NCI-H2196 treated with DMSO at 0.1 percent for 48 hours (cell line): ENCODE measurements at regions not wholly inside any gene's neighbourhood (a gene's known extent, or its start where the extent isn't known, plus 50 kb on each side); places are given as distances from the start of the nearest gene placed in this dataset.
"Not testable (repeated sequence)": the region's sequence is repeated elsewhere in the genome, so short reads cannot be mapped to it uniquely, and the experiment has no call there.

Experiments
- DNase-seq: peaks from one replicate; lab custom pipeline; 2025; ENCODE audit not compliant: unreplicated experiment; lab: John Stamatoyannopoulos, UW

DNA sequence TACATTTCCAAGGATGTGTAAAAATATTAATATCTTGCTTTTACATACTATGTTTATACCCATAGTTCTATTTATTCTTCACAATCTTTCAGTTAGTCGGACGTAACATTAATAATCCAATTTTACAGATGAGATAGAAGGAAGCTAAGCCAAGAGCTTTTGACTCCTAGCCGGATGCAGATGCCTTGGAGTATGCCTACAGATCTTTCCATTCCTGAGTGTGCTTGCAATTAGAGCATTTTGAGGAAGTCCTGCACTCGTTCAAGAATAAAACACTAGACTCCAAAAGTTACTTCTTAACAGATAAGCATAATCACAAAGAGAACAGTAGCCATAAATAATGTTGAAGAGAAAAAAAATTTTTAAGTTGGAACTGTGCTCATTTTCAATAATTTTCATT lies 337.6 kb upstream of the CLEC14A start:
- no peak for DNase-seq

DNA sequence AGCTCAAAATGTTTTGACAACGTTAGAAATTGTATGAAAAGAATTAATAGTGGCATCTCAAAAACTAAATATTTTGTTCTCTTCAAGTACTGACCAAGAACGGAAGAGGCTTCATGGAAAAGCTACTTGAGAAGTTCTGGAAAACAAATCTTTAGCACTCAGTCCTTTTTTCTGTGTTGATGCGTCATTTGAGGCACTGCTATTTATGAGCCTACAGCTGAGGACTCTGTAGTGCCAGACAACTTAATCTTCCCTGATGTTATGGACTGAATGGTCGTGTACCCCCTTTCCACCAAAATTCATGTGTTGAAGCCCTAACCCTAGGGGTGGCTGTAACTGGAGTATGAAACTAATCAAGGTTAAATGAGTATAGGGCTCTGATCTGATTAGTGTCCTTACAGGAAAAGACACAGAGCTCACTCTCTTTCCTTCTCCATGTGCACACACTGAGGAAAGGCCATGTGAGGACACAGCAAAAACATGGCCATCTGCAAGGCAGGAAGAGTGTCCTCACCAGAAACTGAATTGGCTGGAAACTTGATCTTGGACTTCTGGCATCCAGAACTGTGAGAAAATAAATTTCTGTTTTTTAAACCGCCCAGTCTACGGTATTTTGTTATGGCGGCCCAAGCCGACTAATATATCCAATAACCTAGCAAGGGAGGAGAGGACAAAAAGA lies 337.0 kb upstream of the CLEC14A start:
- no peak for DNase-seq

DNA sequence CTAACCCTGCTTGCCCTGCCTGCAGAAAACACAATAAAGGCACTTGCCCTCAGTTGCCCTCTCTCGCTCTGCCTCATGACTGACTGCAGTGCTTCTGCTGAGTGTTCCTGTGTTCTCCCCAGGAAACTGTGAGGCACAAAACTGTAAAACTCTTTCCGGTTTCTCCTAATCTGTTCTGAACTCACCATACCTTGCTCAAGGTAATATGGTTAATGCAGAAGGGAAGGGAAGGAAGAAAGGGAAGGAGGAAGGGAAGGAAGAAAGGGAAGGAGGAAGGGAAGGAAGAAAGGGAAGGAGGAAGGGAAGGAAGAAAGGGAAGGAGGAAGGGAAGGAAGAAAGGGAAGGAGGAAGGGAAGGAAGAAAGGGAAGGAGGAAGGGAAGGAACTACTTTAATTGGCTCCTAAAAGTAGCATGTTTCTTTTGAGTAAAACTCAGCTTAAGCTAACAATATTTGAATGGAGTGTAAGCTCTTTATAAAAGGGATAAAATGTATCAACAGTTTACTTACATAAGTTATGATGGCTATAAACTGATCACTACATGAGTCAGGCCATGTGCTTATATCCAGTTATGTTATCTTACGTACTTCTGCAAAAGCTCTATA lies 334.0 kb upstream of the CLEC14A start:
- DNase-seq = no peak

DNA sequence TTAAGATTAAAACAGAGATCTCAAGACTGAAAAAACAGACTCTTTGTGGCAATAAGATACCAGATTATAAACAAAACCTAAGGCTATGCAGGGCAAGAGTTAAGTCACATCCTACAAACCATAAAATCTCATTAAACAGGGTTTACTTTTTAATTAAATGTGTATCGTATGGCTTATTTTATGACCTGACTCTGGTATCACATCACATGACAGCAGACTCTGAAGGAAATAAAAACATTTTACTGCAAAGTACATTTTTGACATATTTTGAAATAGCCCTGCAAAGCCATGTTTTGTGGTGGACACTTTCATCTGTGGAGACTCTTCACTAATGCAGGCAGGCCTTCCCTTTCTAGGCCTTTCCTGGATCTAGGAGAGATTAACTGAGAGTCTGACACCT lies 327.6 kb upstream of the CLEC14A start:
- DNase-seq = no peak

DNA sequence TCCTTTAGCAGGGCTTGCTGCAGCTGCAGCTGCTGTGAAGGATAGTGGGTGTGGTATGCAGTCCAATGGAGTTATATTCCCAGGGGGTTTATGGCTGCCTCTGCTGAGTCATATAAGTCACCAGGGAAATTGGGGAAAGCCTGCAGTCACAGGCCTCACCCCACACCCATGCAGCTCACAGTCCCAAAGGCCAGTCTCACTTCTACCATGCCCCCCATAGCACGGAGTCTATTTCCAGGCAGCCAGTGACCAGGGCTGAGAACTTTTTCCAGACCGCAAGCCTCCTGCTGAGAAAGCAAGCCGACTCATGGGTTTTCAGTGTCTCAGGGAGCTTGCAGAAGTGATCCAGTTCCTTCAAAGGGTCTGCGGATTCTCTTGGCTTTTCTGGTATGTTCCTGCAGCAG lies 322.4 kb upstream of the CLEC14A start:
- no peak for DNase-seq

DNA sequence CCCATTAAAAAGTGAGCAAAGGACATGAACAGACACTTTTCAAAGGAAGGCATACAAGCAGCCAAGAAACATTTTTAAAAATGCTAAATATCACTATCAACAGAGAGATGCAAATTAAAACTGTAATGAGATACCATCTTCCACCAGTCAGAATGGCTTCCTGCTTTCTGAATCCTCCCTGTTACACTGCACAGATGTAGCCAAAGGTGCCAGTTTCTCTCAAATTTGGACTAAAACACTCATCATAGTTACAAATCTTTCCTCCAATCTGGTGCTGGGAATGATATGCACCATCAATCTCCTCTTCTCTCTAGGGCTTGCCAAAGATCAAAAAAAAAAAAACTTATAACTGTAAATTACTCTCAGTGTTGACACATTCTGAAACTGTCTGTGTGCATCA lies 311.8 kb upstream of the CLEC14A start:
- DNase-seq = no peak

DNA sequence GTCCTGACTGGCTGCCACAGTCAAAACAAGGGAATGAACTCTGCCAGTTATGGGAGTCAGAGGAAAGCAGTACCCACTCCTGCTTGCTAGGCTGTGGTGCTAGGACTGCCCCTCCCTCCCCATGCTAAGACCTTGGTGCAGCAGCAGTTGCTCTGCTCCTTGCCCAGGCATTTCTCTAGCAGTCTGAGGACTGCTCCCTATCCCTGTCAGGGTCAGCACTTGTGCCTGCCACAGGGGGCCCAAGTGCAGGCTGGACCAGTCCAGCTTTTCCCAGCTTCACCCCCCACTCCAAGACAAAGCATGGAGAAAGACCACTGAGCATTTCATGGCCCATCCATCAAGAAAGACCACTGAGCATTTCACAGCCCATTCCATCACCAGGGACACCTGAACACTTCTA lies 305.8 kb upstream of the CLEC14A start:
- DNase-seq = no peak

DNA sequence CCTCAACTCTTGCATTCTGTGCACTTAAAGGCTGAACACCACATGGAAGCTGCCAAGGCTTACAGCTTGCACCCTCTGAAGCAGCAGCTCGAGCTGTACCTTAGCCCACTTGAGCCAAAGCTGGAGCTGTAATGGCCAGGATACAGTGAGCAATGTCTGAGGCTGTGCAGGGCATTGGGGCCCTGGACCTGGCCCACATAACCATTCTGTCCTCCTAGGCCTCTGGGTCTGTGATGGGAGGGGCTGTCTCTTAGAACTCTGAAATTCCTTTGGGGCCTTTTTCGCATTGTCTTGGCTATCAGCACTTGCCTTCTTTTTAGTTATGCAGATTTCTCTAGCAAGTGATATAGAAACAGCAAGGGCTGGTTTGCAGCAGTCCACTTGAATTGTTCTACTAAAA lies 303.8 kb upstream of the CLEC14A start:
- no peak for DNase-seq

DNA sequence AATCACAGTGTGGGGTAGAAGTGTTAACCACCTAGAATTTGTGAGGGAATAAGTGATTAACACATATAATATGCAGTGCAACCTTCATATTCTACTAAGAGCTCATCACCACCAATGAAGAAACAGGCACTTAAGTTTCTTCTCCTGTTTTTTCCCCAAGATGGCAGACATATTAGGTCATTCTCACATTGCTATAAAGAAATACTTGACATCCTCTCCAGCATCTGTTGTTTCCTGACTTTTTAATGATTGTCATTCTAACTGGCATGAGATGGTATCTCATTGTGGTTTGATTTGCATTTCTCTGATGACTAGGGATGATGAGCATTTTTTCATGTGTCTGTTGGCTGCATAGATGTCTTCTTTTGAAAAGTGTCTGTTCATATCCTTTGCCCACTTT lies 301.5 kb upstream of the CLEC14A start:
- not testable (repeated sequence) for DNase-seq

DNA sequence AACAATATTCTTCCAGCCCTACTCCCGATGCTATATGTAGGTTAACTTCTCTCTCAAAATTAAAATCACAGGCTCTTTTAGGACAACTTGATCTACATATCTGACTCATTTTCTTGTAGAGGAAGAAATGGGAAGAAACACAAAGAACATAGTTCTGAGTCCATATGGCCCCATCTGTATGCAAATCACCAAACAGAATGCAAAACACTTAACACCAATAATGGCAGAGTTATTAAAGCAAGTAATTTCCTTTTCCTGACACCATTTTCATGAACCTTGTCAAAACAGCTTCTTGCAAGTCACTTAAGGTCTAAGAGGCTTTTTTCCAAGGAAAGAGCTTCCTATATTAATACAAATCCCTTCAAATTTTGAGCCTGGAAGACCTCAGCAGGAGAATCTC lies 300.4 kb upstream of the CLEC14A start:
- DNase-seq = no peak

DNA sequence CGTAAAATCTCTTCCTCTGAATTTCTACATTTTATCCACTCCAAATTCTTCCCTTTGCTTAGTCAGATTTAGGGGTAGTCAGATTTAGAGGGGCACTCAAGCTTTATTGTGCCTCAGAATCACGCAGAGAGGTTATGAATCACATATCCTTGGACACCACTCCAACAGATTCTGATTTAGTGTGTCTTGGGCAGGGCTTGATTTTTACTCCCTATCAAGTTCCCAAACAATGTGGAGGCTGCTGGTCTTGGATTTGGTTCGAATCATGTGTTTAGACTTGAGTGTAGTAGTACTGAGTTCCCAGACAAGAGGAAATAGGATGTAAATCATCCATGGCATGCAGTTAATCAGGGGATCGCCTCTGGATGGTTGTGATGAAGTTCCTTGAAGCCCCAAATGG lies 298.1 kb upstream of the CLEC14A start:
- DNase-seq = no peak

DNA sequence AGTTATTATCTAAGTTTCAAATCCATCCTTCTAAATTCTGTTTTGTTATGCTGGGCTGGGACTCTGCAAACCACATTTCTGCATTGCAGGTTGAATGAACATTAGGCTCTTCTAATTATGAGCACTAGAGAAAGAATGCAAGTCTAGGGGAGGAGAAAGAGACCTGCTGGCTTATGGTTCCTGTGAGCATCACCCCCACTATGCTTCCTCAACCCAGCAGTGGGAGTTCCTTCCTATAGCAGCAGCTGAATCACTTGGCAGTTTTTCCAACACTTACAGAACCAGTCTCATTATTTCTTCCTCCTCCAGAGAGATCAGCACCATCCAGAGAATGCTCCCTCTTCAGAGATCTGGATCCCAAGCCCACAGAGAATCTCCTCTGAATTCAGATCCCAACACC lies 297.7 kb upstream of the CLEC14A start:
- DNase-seq = no peak

DNA sequence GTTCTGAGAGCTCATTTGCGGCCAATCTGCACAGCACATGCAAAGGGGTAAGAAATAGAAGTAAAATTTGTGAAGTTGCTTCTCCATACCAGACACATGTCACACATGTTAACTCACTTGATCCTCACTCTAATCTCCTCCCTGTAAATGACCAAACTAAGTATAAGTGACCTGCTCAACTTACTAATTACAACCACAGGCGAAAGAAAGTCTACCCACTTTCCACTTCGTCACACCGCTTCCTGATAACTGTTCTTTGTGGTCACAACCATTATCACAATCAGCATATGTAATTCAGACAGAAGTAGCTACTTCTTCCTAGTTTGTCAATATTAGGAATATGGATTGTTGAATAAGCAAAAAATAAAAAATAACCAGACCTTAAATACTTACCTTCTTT lies 293.7 kb upstream of the CLEC14A start:
- DNase-seq = no peak

DNA sequence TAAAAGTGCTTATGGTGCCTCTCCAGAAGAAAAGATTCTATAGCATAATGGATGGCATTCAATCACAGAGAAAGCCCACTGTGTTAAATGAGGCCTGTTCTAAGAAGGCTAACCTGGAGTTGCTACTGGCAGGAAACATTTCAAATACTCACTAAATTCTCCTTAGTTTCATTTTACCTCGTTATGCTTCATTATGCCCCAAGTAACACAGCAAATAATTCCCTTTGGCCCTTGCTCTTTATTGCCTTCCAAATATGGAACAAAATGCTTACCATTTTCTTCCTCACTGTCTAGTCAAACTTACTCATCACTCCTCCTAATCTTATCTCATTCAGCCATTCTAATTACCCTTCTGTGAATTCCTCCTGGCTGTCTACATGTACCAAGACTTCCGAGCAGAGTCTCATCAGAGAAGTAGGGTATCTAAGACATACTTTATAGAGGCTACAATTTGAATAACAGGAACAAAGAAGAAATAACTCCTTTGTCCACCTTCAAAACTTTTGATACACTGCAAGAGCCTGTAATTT lies 292.1 kb upstream of the CLEC14A start:
- no peak for DNase-seq

DNA sequence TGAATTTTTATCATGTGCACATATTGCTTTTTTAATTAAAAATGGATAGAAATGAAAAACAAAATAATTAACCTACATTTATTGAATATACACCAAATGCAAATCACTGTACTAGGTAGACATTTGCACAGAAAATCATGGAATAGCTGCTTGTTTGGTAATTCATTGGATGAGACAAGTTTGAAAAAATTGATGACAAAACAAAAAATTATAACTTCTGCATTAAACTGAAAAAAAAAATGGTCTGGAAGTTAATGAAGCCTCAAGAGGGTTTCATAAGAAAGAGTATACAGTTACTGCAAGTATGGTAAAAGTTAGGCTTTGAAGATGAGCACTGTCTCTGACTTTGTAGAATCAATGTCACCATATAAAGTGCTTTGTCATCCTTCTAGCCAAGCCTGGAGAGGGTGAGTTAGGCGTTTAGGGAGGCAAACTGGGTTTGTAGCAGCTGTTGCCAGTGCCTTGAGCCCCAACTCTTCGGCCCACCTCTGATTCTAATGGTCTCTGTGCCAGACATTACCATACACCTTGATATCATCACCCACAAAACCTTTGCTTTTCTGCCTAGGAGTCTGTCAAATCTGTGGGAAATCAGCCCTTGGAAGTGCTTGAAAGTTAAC lies 291.1 kb upstream of the CLEC14A start:
- no peak for DNase-seq

DNA sequence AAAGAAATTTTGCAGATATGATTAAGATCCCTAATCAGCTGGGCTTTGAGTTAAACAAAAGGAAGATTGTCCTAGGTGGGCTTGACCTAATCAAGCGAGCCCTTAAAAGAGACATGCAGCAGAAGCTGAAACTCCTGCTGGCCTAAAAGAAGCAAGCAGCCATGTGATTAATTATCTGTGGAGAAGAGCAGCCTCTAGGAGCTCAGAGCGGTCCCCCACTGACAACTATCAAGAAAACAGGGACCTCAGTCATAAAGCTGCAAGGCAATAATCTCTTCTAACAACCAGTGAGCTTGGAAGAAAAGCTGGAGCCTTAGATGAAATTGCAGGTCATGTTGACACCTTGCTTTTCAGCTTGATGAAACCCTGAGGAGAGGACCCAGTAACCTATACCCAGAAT lies 288.9 kb upstream of the CLEC14A start:
- no peak for DNase-seq

DNA sequence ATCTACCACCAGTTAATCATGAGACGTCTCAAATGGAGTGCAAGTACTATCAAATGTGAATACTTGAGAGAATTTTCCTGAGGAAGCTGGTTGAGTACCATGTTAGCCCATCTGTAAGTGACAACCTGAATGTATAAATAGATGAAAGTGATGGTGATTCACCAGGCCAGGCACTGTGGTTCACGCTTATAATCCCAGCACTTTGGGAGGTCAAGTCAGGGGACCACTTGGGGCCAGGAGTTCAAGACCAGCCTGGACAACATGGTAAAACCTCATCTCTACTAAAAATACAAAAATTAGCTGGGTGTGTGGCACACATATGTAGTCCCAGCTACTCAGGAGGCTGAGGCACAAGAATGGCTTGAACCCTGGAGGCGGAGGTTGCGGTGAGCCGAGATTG lies 288.0 kb upstream of the CLEC14A start:
- not testable (repeated sequence) for DNase-seq

DNA sequence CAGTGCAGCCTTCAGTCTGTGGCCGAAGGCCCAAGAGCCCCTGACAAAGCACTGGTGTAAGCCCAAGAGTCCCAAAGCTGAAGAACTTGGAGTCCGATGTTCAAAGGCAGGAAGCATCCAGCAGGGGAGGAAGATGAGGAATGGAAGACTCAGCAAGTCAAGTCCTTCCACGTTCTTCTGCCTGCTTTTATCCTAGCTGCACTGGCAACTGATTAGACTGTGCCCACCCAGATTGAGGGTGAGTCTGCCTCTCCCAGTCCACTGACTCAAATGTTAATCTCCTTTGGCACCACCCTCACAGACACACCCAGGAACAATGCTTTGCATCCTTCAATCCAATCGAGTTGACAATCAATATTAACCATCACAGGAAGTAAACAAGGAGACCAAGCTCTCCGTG lies 282.2 kb upstream of the CLEC14A start:
- DNase-seq = not testable (repeated sequence)

DNA sequence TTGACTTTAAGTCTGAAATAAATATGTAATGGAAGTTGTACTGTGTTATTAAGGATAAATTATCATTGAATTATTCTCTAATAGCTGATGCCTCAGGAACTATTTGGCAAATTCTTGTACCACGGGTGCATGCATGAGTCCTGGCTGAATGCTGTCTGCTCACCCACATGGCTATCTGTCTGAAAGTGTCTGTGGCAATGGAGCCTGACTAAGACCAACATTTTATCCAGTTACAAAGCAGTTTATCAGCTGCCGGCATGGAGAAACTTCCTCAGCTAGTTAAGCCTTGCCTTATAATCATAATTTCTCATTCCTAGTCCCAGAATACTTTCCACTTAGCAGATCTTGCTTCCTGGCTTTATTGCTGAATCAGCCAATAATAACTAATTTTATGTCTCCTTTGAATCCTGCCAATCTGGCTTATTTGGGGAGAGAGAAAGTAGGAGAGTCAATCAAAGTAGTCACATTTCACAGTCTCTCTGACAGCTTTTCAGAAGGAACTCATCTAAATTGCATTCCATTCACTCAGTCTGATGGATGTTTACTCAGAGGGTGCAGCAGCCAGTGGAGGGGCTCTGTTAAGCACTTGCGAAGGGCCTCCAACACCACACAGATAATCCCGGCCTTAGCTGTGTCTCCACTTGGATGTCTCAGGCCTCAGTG lies 280.6 kb upstream of the CLEC14A start:
- no peak for DNase-seq

DNA sequence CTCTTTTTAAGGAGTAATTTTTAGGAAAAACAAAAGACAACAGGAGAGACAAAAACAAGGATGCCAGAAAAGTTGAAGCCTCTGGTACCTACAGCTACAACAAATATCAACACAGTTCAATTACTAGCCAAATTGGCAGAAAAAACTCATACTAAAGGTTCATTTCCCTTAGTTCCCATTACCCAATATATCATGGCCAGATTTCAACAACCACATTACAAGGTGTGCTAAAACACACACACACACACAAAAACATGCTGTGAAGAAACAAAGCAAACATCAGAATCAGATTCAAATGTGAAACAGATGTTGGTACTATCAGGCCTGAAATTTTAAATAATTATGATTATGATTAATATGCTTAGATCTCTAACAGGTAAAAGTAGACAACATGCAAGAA lies 272.7 kb upstream of the CLEC14A start:
- no peak for DNase-seq

DNA sequence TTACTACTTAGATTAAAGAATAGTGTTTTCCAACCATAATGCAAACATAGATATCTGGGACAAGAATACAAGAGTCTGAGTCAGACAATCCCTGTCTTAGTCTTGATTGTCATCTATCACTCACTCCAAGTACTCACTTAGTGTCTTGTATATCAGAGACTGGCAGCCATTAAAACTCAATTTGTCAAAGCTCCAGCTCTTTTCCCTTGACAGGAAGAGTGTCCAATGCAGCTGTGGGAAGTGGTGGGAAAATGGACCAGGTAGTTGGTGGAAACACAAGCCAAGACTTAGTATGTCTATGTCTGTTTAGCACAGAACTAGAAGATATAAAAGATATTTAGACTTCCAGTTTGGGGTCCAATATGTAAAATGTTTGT lies 271.6 kb upstream of the CLEC14A start:
- no peak for DNase-seq
